ENCODE measurements at regions not wholly inside any gene's neighbourhood (a gene's known extent, or its start where the extent isn't known, plus 50 kb on each side); places are given as distances from the start of the nearest gene placed in this dataset.

DNA sequence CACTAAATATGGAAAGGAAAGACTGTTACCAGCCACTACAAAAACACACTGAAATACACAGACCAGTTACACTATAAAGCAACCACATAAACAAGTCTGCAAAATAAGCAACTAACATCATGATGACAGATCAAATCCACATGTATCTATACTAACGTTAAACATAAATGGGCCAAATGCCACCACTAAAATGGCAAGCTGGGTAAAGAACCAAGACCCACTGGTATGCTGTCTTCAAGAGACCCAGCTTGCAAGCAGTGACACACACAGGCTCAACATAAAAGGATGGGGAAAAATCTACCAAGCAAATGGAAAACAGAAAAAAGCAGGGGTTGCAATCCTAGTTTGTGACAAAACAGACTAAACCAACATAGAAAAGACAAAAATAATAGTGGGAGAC, 260.9 kb upstream of the SSTR1 start (continued):
- TF ChIP-seq, protein P1, sequence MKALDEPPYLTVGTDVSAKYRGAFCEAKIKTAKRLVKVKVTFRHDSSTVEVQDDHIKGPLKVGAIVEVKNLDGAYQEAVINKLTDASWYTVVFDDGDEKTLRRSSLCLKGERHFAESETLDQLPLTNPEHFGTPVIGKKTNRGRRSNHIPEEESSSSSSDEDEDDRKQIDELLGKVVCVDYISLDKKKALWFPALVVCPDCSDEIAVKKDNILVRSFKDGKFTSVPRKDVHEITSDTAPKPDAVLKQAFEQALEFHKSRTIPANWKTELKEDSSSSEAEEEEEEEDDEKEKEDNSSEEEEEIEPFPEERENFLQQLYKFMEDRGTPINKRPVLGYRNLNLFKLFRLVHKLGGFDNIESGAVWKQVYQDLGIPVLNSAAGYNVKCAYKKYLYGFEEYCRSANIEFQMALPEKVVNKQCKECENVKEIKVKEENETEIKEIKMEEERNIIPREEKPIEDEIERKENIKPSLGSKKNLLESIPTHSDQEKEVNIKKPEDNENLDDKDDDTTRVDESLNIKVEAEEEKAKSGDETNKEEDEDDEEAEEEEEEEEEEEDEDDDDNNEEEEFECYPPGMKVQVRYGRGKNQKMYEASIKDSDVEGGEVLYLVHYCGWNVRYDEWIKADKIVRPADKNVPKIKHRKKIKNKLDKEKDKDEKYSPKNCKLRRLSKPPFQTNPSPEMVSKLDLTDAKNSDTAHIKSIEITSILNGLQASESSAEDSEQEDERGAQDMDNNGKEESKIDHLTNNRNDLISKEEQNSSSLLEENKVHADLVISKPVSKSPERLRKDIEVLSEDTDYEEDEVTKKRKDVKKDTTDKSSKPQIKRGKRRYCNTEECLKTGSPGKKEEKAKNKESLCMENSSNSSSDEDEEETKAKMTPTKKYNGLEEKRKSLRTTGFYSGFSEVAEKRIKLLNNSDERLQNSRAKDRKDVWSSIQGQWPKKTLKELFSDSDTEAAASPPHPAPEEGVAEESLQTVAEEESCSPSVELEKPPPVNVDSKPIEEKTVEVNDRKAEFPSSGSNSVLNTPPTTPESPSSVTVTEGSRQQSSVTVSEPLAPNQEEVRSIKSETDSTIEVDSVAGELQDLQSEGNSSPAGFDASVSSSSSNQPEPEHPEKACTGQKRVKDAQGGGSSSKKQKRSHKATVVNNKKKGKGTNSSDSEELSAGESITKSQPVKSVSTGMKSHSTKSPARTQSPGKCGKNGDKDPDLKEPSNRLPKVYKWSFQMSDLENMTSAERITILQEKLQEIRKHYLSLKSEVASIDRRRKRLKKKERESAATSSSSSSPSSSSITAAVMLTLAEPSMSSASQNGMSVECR (CRISPR knock-in tag; IDR thresholded peaks at IDR 0.05; ENCODE audit: borderline replicate concordance) = no peak
- TF ChIP-seq, protein P2, sequence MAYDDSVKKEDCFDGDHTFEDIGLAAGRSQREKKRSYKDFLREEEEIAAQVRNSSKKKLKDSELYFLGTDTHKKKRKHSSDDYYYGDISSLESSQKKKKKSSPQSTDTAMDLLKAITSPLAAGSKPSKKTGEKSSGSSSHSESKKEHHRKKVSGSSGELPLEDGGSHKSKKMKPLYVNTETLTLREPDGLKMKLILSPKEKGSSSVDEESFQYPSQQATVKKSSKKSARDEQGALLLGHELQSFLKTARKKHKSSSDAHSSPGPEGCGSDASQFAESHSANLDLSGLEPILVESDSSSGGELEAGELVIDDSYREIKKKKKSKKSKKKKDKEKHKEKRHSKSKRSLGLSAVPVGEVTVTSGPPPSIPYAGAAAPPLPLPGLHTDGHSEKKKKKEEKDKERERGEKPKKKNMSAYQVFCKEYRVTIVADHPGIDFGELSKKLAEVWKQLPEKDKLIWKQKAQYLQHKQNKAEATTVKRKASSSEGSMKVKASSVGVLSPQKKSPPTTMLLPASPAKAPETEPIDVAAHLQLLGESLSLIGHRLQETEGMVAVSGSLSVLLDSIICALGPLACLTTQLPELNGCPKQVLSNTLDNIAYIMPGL (CRISPR knock-in tag; IDR thresholded peaks at IDR 0.05) = no peak
- TF ChIP-seq, protein P3, sequence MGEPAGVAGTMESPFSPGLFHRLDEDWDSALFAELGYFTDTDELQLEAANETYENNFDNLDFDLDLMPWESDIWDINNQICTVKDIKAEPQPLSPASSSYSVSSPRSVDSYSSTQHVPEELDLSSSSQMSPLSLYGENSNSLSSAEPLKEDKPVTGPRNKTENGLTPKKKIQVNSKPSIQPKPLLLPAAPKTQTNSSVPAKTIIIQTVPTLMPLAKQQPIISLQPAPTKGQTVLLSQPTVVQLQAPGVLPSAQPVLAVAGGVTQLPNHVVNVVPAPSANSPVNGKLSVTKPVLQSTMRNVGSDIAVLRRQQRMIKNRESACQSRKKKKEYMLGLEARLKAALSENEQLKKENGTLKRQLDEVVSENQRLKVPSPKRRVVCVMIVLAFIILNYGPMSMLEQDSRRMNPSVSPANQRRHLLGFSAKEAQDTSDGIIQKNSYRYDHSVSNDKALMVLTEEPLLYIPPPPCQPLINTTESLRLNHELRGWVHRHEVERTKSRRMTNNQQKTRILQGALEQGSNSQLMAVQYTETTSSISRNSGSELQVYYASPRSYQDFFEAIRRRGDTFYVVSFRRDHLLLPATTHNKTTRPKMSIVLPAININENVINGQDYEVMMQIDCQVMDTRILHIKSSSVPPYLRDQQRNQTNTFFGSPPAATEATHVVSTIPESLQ (CRISPR knock-in tag; IDR thresholded peaks at IDR 0.05) = no peak

DNA sequence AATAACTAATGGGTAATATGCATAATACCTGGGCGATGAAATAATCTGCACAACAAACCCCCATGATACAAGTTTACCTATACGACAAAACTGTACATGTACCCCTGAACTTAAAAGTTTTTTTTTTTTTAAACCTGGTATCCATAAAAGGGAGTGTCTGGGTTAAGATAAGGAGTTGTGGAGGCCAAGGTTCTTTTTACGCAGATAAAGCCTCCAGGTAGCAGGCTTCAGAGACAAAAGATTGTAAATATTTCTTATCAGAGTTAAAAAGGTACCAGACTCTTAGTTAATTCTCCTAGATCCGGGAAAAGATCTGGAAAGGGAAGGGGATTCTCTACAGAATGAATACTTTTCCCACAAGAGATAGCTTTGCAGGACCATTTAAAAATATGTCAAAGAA, 259.4 kb upstream of the SSTR1 start:
- Mint-ChIP-seq H3K27ac (no peak overlapping the region), H3K27me3 (ENCODE audit: low read depth) (peaks cover 57% of the 10 kb centered on the region), H3K9me3 (peaks cover 68% of the 10 kb centered on the region), H3K4me3 (no peak overlapping the region), H3K36me3 (peaks cover 51% of the 10 kb centered on the region), H3K4me1 (no peaks in the 10 kb centered on the region)
- ChIA-PET POLR2A (no interaction called here), CTCF (no interaction called here)
- TF ChIP-seq, protein P4, sequence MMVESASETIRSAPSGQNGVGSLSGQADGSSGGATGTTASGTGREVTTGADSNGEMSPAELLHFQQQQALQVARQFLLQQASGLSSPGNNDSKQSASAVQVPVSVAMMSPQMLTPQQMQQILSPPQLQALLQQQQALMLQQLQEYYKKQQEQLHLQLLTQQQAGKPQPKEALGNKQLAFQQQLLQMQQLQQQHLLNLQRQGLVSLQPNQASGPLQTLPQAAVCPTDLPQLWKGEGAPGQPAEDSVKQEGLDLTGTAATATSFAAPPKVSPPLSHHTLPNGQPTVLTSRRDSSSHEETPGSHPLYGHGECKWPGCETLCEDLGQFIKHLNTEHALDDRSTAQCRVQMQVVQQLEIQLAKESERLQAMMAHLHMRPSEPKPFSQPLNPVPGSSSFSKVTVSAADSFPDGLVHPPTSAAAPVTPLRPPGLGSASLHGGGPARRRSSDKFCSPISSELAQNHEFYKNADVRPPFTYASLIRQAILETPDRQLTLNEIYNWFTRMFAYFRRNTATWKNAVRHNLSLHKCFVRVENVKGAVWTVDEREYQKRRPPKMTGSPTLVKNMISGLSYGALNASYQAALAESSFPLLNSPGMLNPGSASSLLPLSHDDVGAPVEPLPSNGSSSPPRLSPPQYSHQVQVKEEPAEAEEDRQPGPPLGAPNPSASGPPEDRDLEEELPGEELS (CRISPR knock-in tag; IDR thresholded peaks at IDR 0.05) = no peak
- TF ChIP-seq, protein P5, sequence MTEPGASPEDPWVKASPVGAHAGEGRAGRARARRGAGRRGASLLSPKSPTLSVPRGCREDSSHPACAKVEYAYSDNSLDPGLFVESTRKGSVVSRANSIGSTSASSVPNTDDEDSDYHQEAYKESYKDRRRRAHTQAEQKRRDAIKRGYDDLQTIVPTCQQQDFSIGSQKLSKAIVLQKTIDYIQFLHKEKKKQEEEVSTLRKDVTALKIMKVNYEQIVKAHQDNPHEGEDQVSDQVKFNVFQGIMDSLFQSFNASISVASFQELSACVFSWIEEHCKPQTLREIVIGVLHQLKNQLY (CRISPR knock-in tag; IDR thresholded peaks at IDR 0.05) = no peak
- TF ChIP-seq GABPB1 (CRISPR knock-in tag; IDR thresholded peaks at IDR 0.05) = no peak
- TF ChIP-seq NR2C2 (CRISPR knock-in tag; IDR thresholded peaks at IDR 0.05) = no peak
- TF ChIP-seq, protein P6, sequence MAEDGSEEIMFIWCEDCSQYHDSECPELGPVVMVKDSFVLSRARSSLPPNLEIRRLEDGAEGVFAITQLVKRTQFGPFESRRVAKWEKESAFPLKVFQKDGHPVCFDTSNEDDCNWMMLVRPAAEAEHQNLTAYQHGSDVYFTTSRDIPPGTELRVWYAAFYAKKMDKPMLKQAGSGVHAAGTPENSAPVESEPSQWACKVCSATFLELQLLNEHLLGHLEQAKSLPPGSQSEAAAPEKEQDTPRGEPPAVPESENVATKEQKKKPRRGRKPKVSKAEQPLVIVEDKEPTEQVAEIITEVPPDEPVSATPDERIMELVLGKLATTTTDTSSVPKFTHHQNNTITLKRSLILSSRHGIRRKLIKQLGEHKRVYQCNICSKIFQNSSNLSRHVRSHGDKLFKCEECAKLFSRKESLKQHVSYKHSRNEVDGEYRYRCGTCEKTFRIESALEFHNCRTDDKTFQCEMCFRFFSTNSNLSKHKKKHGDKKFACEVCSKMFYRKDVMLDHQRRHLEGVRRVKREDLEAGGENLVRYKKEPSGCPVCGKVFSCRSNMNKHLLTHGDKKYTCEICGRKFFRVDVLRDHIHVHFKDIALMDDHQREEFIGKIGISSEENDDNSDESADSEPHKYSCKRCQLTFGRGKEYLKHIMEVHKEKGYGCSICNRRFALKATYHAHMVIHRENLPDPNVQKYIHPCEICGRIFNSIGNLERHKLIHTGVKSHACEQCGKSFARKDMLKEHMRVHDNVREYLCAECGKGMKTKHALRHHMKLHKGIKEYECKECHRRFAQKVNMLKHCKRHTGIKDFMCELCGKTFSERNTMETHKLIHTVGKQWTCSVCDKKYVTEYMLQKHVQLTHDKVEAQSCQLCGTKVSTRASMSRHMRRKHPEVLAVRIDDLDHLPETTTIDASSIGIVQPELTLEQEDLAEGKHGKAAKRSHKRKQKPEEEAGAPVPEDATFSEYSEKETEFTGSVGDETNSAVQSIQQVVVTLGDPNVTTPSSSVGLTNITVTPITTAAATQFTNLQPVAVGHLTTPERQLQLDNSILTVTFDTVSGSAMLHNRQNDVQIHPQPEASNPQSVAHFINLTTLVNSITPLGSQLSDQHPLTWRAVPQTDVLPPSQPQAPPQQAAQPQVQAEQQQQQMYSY (CRISPR knock-in tag; IDR thresholded peaks at IDR 0.05) = no peak
- TF ChIP-seq, protein P7, sequence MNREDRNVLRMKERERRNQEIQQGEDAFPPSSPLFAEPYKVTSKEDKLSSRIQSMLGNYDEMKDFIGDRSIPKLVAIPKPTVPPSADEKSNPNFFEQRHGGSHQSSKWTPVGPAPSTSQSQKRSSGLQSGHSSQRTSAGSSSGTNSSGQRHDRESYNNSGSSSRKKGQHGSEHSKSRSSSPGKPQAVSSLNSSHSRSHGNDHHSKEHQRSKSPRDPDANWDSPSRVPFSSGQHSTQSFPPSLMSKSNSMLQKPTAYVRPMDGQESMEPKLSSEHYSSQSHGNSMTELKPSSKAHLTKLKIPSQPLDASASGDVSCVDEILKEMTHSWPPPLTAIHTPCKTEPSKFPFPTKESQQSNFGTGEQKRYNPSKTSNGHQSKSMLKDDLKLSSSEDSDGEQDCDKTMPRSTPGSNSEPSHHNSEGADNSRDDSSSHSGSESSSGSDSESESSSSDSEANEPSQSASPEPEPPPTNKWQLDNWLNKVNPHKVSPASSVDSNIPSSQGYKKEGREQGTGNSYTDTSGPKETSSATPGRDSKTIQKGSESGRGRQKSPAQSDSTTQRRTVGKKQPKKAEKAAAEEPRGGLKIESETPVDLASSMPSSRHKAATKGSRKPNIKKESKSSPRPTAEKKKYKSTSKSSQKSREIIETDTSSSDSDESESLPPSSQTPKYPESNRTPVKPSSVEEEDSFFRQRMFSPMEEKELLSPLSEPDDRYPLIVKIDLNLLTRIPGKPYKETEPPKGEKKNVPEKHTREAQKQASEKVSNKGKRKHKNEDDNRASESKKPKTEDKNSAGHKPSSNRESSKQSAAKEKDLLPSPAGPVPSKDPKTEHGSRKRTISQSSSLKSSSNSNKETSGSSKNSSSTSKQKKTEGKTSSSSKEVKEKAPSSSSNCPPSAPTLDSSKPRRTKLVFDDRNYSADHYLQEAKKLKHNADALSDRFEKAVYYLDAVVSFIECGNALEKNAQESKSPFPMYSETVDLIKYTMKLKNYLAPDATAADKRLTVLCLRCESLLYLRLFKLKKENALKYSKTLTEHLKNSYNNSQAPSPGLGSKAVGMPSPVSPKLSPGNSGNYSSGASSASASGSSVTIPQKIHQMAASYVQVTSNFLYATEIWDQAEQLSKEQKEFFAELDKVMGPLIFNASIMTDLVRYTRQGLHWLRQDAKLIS (CRISPR knock-in tag; IDR thresholded peaks at IDR 0.05; ENCODE audit: borderline replicate concordance) = no peak
- TF ChIP-seq ZNF423 (CRISPR knock-in tag; IDR thresholded peaks at IDR 0.05) = no peak
- ATAC-seq (no peak), DNase-seq (ENCODE audit: low spot score) (no peak)

Data from WTC11 (cell line).